ENCODE measurements at regions not wholly inside any gene's neighbourhood (a gene's known extent, or its start where the extent isn't known, plus 50 kb on each side); places are given as distances from the start of the nearest gene placed in this dataset.
"Not testable (repeated sequence)": the region's sequence is repeated elsewhere in the genome, so short reads cannot be mapped to it uniquely, and the experiment has no call there.

DNA sequence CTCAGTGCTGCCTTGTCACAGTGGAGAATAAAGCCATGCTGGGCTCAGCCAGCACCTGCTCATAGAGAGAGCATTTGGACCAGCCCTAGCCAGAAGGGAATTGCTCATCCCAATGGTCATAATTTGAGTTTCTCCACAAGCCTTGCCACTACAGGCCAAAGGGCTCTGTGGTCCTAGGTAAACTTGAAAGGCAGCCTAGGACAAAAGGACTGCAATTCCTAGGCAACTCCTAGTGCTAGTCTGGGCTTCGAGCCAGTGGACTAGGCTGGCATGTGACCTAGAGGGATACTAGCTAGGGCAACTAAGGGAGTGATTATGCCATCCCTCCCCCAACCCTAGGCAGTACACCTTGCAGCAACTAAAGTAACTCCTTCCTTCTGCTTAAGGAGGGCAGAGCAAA lies 516.2 kb downstream of the BCKDHB start:
- DNase-seq = no peak
- H3K27me3 Mint-ChIP-seq = no peaks in the 10 kb centered on the region
- H3K4me3 Mint-ChIP-seq = no peak overlapping the region
- CTCF ChIA-PET = no interaction called here
- no peaks in the 10 kb centered on the region for H3K4me1 Mint-ChIP-seq
- H3K27ac Mint-ChIP-seq = no peak overlapping the region
- POLR2A ChIA-PET = no interaction called here
- peaks cover 14% of the 10 kb centered on the region for H3K9me3 Mint-ChIP-seq
- H3K36me3 Mint-ChIP-seq (ENCODE audit: low read depth) = no peaks in the 10 kb centered on the region

DNA sequence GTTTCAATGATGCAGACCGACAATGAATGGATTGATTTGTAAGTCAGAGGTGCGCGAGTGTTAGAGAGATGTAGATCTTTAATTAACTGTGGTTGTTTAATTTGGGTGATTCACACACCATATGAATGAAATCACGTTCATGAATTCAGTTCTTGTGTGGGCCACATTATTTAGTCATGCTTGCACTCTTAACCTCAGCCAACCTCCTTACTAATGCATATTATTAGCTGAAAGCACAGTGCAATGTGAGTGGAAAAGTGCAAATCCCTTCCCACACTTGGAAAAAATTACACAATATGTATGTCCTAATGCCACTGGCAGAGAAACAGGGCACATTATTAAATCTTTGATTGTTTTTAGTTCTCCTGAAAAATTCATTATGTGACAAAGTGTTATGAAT lies 512.5 kb downstream of the BCKDHB start:
- CTCF ChIA-PET = no interaction called here
- Mint-ChIP-seq H3K27me3 (no peaks in the 10 kb centered on the region), H3K9me3 (peaks cover 11% of the 10 kb centered on the region), H3K4me3 (no peak overlapping the region), H3K4me1 (no peaks in the 10 kb centered on the region), H3K27ac (no peak overlapping the region), H3K36me3 (ENCODE audit: low read depth) (no peaks in the 10 kb centered on the region)
- POLR2A ChIA-PET = no interaction called here
- no peak for DNase-seq

DNA sequence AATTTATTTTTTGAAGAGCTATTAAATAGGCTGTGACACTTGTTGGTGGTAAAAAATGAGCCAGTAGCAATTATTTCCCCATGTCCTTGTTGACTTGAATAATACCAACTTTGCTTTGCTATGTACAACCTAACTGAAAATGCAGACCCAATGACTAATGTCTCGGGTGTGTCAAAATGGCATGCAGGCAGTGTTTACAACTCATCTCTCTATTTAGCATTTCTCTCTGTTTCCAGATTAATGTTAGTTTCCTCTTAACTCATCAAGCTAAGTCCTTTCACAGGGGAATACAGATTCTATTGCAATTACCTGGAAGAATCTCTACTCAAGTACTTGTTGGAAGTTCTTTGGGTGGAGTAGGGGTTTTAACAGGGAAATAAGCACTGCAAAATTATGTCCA lies 504.4 kb downstream of the BCKDHB start:
- CTCF ChIA-PET = no interaction called here
- peaks cover 2% of the 10 kb centered on the region for H3K27me3 Mint-ChIP-seq
- no peaks in the 10 kb centered on the region for H3K36me3 Mint-ChIP-seq (ENCODE audit: low read depth)

DNA sequence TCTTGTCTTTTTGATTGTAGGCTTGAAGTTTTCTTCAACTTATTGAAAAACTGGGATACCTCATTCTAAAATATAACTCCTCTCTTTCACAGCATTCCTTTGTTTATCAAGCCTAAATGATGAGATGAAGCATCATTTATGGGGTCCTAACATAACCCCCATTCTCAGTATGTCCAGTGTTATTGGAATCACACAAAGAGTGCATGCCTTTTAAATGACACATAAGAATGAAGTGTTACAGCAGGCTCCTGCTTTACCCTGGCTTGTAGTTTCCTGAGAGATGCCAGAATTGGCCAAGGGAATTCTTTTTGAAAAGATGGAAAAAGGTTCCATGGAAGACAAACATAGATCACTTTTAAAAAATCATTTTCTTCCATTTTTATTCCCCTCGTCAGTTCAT lies 502.4 kb downstream of the BCKDHB start:
- Mint-ChIP-seq H3K4me3 (no peak overlapping the region), H3K4me1 (no peaks in the 10 kb centered on the region), H3K27ac (no peak overlapping the region), H3K36me3 (ENCODE audit: low read depth) (no peaks in the 10 kb centered on the region), H3K9me3 (no peaks in the 10 kb centered on the region), H3K27me3 (peaks cover 2% of the 10 kb centered on the region)
- POLR2A ChIA-PET = no interaction called here
- no peak for DNase-seq
- CTCF ChIA-PET = no interaction called here

More for the DNA sequence above, 504.4 kb downstream of the BCKDHB start:
- Mint-ChIP-seq H3K4me3 (no peak overlapping the region), H3K27ac (no peak overlapping the region), H3K4me1 (no peaks in the 10 kb centered on the region), H3K9me3 (no peaks in the 10 kb centered on the region)
- POLR2A ChIA-PET = no interaction called here
- DNase-seq = no peak

DNA sequence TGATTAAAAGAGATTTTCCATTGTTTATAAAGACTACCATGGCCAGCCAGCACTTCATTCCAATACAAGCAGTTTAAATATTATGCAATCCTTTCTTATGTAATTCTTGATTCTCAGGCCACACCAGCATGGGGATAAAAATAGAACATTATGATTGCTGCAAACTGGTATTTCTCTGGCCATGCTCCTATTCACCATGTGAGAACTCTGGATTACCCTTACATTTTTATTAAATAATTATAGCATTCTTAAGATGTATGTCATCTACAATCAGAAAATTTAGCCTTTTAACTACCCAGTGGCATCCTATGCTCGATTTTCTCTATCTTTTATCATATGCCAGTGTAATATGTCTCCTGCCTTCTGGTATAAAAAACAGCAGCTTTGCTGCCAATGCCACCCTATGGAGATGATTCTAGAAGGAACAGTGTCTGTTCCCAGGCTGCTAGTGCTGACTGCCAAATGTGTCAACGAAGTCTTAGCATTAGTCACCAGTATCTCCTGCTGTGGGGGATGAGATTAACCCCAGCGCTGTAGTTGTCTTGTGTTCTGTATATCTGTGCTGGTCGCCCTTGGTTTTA lies 501.4 kb downstream of the BCKDHB start:
- Mint-ChIP-seq H3K27me3 (peaks cover 2% of the 10 kb centered on the region), H3K4me1 (no peaks in the 10 kb centered on the region), H3K36me3 (ENCODE audit: low read depth) (no peaks in the 10 kb centered on the region), H3K27ac (no peak overlapping the region), H3K4me3 (no peak overlapping the region), H3K9me3 (no peaks in the 10 kb centered on the region)
- no peak for DNase-seq
- POLR2A ChIA-PET = no interaction called here
- CTCF ChIA-PET = no interaction called here

DNA sequence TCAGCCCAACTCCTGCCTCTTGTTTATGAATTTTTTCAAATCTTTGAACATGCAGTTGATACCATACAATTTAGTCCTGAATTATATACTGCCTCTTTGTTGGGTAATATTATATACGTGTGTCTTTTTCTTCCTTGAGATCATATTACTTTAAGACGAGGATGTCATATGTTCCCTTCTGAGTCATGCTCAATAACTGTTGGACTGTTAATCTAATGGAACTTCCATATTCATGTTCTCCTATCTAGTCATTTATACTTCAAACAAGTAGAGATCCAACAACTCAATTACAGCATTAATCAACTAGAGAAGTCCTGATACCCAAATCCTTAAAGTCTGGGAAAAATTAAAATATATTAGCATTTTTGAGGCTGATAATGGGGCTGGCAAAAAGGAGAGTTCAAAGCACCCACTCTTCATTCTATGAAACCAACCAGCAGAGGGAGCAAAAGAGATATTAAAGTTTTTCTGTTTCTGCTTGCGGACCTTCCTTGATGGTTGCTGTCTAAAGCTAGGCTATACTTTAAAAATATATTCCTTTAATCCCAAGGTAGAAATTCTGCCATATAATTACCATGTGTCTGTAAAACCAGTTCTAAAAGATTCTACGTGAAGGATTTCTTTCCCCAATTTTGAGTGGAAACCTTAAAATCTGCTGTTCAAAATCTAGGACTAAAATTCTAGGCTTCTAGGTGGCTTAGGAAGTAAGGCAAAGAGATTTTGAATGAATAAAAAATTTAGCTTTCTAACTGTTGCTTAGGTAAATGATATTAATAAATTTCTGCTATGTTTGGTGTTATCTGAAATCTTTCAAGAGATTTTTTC lies 498.9 kb downstream of the BCKDHB start:
- ChIA-PET CTCF (no interaction called here), POLR2A (no interaction called here)
- Mint-ChIP-seq H3K27ac (no peak overlapping the region), H3K4me3 (no peak overlapping the region), H3K36me3 (ENCODE audit: low read depth) (no peaks in the 10 kb centered on the region), H3K4me1 (no peaks in the 10 kb centered on the region), H3K9me3 (no peaks in the 10 kb centered on the region), H3K27me3 (peaks cover 2% of the 10 kb centered on the region)
- DNase-seq = no peak

DNA sequence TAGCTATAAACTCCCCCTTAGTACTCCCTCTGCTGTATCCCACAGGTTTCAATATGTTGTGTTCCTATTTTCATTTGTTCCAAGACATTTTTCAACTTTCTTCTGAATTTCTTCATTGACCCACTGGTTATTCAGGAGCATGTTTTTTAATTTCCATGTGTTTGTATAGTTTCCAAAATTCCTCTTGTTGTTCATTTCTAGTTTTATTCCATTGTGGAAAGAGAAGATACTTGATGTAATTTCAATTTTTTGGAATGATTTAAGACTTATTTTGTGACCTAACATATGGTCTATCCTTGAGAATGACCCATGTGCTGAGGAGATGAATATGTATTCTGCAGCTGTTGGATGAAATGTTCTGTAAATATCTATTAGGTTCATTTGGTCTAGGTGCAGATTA lies 497.2 kb downstream of the BCKDHB start:
- H3K27ac Mint-ChIP-seq = no peak overlapping the region
- CTCF ChIA-PET = no interaction called here
- no peaks in the 10 kb centered on the region for H3K36me3 Mint-ChIP-seq (ENCODE audit: low read depth)
- DNase-seq = no peak
- no peaks in the 10 kb centered on the region for H3K4me1 Mint-ChIP-seq
- peaks cover 2% of the 10 kb centered on the region for H3K27me3 Mint-ChIP-seq
- H3K9me3 Mint-ChIP-seq = no peaks in the 10 kb centered on the region
- POLR2A ChIA-PET = interaction anchor here (0.7 kb wide), 1 partner anchor 339 kb away, joined by 3 read pairs; no protein-coding TSS in a partner anchor
- no peak overlapping the region for H3K4me3 Mint-ChIP-seq

DNA sequence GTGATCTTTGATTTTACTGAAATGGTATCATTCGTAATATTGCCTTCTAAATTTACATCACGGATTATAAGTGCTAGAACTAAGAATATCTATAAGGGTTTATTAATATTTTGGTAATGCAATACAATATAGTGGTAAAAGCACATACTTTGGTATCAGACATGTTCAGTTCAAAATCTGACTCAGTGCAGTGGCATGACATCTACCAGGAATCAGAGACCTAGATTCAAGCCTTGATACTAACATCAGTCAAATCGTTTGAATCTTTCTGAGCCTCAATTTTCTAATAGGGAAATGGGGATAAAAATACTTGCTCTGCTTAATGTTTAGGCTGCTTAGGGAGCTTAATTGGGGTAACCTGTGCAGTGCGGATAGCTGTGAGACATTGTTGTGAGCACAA lies 488.0 kb downstream of the BCKDHB start:
- Mint-ChIP-seq H3K9me3 (no peaks in the 10 kb centered on the region), H3K4me3 (no peak overlapping the region), H3K36me3 (ENCODE audit: low read depth) (no peaks in the 10 kb centered on the region), H3K27me3 (no peaks in the 10 kb centered on the region), H3K27ac (no peak overlapping the region), H3K4me1 (no peaks in the 10 kb centered on the region)
- ChIA-PET POLR2A (no interaction called here), CTCF (no interaction called here)
- DNase-seq = no peak

DNA sequence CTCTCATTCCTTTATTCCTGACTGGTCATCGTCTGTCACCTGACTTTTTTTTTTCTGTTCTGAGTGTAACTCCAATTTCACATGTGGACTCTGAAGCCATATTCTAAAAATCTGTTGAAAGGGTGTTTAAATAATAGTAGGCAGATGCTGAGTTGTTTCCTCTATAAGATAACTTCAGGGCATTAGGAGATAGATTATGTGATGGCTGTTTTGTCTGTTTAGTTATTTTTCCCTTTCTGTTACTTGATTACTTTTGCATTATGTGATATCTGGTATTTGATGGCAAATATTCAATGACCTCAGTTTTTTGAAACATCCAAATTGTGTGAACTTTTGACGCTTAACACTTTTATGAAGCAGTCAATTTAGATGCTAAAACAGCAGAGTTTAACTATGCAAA lies 486.0 kb downstream of the BCKDHB start:
- H3K4me1 Mint-ChIP-seq = no peaks in the 10 kb centered on the region
- H3K9me3 Mint-ChIP-seq = no peaks in the 10 kb centered on the region
- ChIA-PET POLR2A (no interaction called here), CTCF (no interaction called here)
- H3K4me3 Mint-ChIP-seq = no peak overlapping the region
- H3K36me3 Mint-ChIP-seq (ENCODE audit: low read depth) = no peaks in the 10 kb centered on the region
- no peak for DNase-seq
- H3K27me3 Mint-ChIP-seq = no peaks in the 10 kb centered on the region
- no peak overlapping the region for H3K27ac Mint-ChIP-seq

DNA sequence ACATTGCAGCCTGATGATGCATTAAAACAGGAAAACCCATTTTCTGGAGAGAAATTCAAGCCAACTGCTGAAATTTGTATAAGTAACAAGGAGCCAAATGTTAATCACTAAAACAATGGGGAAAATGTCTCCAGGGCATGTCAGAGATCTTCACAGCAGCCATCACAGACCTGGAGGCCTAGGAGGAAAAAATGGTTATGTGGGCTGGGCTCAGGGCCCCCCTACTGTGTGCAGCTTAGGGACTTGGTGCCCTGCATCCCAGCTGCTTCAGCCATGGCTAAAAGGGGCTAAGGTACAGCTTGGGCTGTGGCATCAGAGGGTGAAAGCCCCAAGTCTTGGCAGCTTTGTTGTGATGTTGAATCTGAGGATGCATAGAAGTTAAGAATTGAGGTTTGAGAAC lies 479.8 kb downstream of the BCKDHB start:
- no peaks in the 10 kb centered on the region for H3K27me3 Mint-ChIP-seq
- no peak overlapping the region for H3K27ac Mint-ChIP-seq
- no peaks in the 10 kb centered on the region for H3K4me1 Mint-ChIP-seq
- H3K4me3 Mint-ChIP-seq = no peak overlapping the region
- POLR2A ChIA-PET = no interaction called here
- H3K9me3 Mint-ChIP-seq = peaks cover 9% of the 10 kb centered on the region
- H3K36me3 Mint-ChIP-seq (ENCODE audit: low read depth) = no peaks in the 10 kb centered on the region
- CTCF ChIA-PET = no interaction called here
- DNase-seq = no peak

DNA sequence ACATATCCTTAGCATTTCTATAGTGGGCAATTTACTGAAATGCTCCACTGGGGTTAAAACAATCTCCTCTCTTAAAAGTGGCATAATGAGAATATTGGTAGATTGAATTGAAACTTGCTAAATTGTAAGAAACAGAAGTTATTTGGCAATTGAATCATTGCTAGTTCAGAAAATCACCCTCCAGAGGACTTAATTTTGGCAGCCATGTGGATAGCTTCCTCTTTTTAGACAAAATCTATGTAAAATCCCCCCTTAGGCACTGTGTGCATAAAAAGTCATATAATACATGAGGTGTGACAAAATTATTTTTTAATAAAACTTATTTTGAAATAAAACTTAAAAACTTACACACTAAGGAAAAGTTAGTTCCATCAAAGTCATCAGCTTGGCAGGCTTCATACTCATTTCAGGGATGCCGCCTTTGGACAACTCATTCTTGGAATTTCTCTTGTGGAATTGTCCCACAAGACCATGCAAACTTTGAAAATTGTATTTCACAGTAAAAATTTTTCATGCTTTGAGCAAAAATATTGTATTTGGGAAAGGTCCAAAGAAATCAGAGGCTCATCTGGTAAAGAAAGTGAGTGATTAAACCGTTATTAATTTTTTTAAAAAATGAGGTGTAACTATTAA lies 473.0 kb downstream of the BCKDHB start:
- CTCF ChIA-PET = no interaction called here
- Mint-ChIP-seq H3K36me3 (ENCODE audit: low read depth) (no peaks in the 10 kb centered on the region), H3K9me3 (no peaks in the 10 kb centered on the region), H3K4me1 (no peaks in the 10 kb centered on the region), H3K27me3 (no peaks in the 10 kb centered on the region), H3K4me3 (no peak overlapping the region), H3K27ac (no peak overlapping the region)
- DNase-seq = no peak
- POLR2A ChIA-PET = no interaction called here

DNA sequence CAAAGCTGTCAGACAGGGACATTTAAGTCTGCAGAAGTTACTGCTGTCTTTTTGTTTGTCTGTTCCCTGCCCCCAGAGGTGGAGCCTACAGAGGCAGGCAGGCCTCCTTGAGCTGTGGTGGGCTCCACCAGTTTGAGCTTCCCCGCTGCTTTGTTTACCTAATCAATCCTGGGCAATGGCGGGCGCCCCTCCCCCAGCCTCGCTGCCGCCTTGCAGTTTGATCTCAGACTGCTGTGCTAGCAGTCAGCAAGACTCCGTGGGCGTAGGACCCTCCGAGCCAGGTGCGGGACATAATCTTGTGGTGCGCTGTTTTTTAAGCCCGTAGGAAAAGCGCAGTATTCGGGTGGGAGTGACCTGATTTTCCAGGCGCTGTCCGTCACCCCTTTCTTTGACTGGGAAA lies 466.8 kb downstream of the BCKDHB start:
- H3K27me3 Mint-ChIP-seq; DNase-seq; CTCF ChIA-PET; H3K36me3 Mint-ChIP-seq (ENCODE audit: low read depth); H3K4me3 Mint-ChIP-seq; H3K4me1 Mint-ChIP-seq; H3K27ac Mint-ChIP-seq; POLR2A ChIA-PET; H3K9me3 Mint-ChIP-seq: not testable (repeated sequence)

DNA sequence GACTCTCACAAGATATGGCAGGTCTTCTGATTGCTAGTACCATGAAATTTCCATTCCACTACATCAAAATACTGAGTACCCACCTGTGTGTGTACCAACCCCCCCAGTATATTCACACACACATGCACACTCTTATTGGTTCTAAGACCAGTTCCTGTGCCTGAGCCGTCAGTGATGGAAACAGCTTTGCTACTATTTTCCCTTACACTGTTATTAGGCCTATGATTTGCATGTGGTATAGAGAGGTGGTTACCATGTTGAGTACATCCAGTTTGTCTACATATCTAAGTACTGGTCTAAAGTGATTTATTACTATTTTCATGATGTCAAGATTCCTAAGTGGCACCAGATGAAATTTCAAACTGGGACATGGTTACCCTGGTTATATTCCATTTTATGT lies 459.9 kb downstream of the BCKDHB start:
- POLR2A ChIA-PET = no interaction called here
- H3K36me3 Mint-ChIP-seq (ENCODE audit: low read depth) = no peaks in the 10 kb centered on the region
- no peaks in the 10 kb centered on the region for H3K27me3 Mint-ChIP-seq
- H3K27ac Mint-ChIP-seq = no peak overlapping the region
- no peak overlapping the region for H3K4me3 Mint-ChIP-seq
- no peaks in the 10 kb centered on the region for H3K4me1 Mint-ChIP-seq
- no peak for DNase-seq
- H3K9me3 Mint-ChIP-seq = no peaks in the 10 kb centered on the region
- CTCF ChIA-PET = interaction anchor here (0.6 kb wide), 1 partner anchor 17 kb away, joined by 3 read pairs; no protein-coding TSS in a partner anchor
